ENCODE measurements at regions not wholly inside any gene's neighbourhood (a gene's known extent, or its start where the extent isn't known, plus 50 kb on each side); places are given as distances from the start of the nearest gene placed in this dataset.

DNA sequence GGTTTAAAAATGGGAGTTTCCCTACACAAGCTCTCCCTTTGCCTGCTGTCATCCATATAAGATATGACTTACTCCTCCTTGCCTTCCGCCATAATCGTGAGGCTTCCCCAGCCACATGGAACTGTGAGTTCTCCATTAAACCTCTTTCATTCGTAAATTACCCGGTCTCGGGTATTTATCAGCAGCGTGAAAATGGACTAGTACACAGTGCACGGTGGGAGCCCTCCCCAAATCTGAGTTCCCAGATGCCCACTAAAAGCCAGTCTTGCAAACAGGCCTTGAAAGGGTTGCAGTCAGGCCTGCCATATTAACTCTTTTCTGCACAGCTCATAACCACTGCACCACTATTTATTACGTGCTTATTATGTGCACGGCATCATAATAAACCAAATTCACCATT lies 400.9 kb downstream of the PRDM2 start:
- DNase-seq (ENCODE audit: low spot score): no peak

DNA sequence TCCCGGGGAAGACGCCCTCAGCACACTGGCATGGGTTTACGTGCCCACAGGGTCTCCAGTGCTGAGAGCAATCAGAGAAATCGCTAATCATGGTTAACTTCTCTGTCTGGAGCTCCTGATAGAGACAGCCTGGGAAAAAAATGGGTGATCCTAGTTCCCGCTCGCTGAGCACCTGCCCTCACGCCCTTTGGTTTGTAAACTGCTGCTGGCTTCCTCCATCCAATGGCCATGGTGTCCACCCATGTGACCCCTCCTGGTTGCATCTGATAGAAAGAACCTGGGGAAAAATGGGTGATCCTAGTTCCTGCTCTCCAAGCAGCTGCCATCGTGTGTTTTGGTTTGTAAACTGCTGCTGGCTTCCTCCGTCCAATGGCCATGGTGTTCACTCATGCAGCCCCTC lies 402.2 kb downstream of the PRDM2 start:
- DNase-seq (ENCODE audit: low spot score): no peak

DNA sequence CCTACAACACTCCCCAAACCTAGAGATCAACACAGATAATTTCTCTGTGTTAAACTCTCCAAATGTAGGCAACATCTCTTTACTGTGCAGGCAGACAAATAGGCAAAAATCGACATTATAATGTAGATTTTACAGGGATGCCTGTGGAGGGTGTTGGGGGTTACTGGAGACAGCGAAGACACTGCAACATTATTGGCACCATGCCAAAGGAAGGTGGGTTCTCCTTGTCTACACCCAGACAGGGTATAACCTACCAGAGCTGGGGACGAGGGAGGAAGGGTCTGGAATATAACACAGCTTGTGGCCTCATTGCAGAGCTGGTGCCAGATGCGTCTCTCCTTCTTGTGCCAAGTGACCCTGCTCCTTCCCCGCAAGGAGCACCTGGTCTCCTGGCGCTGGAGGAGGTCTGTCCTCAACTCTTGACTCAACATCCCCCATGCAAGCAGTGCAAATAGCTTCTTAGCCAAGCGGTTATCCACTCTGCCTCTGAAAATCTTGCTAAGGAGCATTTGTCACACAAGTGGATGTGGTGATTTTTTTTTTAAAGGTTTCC lies 404.0 kb downstream of the PRDM2 start:
- DNase-seq (ENCODE audit: low spot score): no peak

DNA sequence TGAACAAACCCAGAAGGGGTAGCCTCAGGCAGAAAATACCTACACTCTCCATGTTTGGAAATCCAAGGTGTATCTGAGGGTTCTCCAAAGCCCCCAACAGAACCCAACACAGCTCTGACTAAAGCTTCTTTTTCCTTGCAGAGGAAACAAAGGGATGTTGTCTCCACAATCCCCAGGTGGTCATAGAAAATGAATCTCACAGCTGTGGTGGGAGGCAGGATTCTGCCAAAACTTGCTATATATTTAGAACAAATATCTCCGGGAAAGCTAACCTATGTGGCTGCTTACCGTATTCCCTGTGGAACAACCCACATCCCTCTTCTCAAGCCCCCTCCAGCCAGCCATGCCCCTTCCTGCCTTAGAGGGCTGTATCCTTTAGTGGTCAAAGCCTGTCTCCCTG lies 406.1 kb downstream of the PRDM2 start:
- DNase-seq (ENCODE audit: low spot score): no peak

DNA sequence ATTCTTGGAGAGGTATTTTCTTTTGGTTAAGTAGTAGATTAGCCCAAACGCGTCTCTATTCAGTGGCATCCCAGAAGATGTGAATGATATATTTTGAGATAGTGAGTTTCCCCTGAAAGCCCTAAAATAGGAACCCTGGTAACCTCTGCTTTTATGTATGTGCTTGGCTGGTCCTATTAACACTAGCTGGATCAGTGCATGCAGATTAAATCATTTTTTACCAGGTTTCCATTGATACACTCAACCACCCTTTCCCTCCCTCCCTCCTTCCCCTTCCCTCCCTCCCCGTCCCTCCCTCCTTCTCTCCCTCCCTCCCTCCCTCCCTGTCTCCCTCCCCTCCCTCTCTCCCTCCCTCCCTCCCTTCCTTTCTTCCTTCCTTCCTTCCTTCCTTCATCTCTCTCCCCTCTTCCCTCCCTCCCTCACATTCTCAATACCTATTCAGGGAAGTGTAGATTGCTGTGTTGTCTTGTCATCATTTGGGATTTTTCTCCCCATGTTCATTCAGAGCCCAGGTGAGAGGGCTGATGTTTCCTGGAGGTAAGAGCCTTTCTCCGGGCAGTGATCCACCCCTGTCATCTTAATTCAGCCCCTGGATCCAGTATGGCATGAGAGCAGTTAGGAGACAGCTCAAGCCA lies 406.8 kb downstream of the PRDM2 start:
- no peak for DNase-seq (ENCODE audit: low spot score)

DNA sequence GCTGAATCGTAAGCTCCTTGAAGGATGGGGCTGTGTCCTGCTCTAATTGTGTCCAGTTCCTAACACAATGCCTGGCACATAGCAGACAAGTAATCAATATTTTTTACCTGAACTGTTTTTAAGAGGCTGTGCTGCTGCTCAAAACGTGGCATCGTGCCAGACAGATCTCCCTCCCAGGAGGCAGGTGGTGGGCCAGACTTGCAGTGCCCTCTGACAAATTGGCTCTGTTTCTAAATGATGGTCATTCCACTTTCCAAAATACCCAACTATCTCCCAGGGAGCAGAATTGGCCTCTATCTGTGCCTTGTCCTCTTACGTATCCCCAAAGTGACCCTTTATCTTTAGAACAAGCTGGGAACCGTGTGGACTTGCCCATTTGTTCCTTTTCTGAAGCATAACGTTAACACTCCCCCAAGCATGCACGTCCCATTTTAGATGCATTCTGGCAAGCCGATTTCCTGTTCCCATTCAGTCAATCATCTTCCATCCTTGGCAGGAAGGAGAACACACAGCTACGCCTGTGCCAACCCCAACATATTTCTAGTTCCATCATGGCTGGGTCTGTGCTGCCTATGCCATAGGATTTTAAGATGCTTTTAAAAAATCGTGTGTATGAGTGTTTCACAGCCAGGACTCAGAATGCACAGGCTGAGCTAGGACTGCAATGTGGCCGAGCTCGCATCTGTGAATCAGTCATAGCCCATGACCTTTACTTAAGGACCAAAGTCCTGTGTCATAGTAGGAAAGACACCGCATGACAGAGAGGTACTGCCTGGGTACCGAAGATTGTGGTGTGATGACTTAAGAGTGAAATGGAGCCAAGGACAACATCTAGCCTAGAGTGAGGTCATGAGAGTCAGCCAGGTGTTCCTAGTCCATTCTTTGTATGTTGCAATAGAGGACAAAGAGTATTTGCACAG lies 408.6 kb downstream of the PRDM2 start:
- DNase-seq (ENCODE audit: low spot score): no peak

DNA sequence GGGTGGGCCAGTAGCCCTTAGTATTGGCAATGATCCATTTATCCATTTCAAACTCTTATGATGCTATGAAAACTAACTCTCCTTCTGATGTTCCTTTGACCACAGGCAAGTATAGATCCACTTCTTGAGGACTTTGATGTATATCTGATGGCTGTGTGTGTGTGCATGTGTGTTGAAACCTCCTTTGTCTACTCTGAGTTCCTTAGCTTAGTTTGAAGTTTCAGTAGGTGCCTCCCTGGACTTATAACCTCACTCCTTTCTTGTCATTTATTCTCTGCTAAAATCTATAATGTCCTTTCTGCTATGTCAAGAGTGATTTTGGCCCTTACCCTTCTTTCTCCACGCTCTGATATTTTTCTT lies 409.3 kb downstream of the PRDM2 start:
- no peak for DNase-seq (ENCODE audit: low spot score)

DNA sequence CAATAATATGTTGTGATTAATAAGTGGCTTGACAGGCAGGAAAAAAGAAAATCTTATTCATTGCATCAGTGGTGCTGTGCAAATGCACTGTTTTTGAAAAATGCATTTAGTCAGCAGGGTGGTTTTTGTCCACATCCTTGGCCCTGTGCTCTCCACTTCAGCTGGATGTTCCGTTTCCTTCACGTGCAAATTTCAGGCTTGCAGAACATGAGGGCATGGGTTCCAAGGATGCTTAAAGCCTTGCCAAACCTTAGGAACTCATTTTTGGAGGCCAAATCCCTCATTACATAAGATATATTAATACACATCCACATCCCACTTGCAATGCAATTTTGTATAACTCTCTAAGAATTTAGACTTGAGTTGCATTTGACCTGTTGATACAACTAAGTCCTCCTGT lies 410.1 kb downstream of the PRDM2 start:
- no peak for DNase-seq (ENCODE audit: low spot score)

DNA sequence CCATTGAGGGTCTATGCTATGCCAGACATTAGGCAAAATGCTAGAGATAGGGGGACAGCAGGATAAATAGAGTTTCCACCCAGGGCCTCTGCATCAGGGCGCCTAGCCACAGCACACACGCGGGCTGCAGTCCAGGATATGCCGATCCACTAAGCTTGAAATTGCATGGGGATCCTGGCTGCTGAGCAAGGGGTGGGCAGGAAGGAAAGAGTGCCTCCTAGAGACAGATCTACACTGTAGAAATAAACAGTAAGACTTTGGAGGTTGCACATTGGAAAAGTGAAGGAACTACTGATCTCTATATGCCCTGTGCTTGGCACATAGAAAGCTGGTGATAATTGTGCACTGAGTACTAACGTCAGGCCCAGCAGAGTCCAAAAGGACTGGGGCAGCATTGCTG lies 411.1 kb downstream of the PRDM2 start:
- no peak for DNase-seq (ENCODE audit: low spot score)

DNA sequence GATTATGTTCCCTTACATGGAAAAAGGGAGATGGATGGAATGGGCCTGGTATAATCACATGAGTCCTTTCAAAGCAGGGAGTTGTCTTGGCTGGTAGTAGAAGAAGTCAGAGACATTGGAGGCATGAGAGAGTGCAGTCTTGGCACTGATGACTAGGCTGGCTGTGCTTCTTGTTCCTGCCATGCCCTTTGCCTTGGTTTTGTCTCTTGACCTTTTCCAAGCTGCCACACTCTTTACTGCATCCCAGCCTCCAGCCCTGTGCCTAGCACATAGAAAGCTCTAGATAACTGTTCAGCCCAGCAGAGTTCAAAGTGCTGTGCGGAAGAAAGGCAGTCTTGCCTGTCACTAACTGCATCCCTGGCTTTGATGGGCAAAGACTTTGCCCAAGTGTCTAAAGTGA lies 412.6 kb downstream of the PRDM2 start:
- DNase-seq (ENCODE audit: low spot score): no peak

DNA sequence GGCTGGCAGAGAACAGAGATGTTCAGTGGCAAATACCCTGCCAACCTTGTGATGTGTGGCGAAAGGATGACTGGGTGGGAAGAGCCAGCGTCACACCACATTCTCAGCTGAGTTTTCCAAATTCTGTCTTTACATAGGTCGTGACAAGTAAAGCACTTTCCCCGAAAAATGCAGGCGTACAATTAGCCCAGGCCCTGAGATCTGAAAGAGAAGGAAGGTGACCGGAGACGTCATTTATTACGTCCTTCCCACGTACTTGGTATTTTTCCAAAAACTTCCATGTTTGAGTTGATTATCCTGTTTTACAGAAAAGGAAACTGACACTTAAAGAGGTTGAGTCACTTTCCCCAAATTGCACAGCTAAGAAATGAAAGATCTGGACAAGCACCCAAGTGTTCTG lies 413.3 kb downstream of the PRDM2 start:
- DNase-seq (ENCODE audit: low spot score): no peak

DNA sequence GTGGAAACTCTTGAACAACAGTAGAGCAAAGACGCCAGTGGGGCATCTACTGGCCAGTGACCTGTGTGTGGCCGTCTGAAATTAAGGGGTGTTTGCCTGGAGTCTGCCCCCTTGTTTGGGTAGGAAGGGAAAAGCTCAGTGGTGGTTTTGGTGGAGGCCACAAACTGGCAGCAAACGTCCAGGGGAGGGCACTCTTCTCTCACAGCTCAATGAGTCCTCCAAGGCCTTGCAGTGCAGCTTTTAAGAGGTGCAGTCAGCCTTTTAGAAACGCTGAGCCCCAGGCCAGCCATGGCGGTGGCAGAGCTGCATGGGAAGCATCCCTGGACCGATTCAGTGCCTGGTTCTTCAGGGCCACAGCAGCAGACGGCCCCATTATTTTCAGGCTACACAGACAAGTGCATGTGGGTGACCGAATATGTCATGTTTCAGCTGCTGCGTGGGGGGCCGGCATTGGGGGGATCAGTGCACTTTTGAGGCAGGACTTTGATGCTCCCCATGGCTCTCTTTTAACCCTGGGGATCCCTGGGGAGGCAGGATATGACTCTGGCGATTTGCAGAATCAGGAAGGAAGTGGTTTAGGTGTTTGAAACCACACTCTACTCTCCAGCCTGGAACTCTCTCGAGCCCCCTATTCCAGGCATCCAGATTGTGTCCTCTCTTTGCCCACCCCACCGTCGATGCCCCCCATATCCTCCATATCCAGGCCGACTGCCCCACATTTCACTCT lies 414.0 kb downstream of the PRDM2 start:
- no peak for DNase-seq (ENCODE audit: low spot score)

DNA sequence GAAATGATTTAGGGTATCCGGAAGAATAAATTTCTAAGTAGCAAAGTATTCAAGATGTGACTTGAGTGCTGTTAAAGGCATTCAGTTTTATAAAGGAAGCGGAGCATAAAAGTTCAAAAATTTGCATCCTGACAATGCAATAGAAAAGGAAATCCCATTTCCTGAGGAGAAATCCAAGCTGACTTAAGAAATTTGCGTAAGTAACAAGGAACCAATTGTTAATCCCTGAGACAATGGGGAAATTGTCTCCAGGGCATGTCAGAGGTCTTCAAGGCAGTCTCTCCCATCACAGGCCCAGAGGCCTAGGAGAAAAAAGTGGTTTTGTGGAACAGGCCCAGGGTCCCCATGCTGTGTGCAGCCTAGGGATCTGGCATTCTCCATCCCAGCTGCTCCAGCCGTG lies 416.0 kb downstream of the PRDM2 start:
- DNase-seq (ENCODE audit: low spot score): no peak

DNA sequence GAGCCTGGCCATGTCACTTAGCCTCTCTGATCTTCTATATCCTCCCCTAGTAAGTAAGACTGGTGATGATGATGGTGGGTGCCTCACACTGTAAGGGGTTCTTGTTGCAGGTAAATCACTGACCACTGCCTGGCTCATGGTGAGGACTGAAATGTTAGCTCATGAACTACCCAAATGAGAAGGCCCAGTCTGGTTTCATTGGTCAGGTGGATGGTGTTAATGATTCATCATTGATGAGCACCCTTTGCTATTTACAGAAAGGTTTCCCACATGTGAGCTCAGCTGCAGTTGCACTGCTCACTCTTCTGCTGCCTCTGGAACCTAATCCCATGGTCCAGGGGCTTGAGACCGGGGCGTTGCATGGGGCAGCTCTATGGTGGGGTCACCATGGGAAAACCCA lies 417.7 kb downstream of the PRDM2 start:
- no peak for DNase-seq (ENCODE audit: low spot score)

DNA sequence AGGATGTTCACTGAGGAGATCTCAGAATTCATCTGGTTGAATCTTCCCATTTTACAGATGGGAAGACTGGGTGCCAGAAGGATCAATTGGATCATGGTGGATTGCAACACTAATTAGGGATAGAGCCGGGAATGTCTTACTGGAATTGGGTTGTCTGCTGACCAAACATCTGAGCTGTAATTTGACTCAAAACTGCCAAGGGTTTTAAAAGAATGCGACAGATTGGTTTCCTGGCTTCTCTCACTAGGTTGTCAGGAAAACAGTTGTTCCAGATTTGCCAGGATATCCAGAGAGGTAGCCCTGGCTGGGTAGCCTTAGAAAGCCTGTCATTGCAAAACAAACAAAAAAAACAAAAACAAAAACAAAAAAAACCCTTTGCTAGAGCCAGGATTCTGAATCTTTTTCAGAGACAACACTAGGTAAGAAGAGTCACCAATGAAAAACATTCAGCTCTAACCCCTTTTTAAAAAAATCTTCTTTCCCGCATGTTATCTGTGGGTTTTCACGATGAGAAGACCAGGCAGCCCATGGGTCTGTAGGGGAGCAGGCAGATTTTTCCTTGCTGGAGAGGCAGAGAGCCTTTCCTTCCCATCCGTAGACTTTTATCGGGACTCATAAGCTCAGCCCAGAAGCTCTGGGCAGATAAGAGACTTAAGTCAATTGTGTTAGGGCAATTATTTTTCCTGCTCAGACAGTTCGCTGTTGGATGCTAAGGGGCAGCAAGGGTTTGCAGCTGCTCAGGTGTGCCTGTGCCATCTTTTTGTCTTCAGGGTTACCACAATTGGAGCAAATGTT lies 418.9 kb downstream of the PRDM2 start:
- DNase-seq (ENCODE audit: low spot score): no peak

DNA sequence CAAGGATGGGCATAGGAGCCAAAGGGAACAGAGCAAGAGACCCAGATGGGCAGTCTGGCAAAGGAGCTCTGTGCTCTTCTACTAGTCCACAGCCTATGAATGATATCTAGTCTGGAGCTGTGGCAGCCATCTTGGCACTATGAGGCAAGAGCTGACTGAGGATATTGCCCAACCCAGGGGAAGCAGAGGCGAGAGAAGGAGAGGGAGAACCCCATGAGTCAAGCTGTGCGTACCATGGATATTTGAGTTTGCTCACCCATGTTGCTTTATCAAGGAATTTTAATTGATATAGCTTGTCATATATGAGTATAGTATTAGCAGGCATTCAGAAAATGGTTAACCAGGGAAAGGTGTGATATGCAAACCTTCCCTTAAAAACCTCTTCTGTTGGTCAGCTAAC lies 420.9 kb downstream of the PRDM2 start:
- DNase-seq (ENCODE audit: low spot score): no peak

DNA sequence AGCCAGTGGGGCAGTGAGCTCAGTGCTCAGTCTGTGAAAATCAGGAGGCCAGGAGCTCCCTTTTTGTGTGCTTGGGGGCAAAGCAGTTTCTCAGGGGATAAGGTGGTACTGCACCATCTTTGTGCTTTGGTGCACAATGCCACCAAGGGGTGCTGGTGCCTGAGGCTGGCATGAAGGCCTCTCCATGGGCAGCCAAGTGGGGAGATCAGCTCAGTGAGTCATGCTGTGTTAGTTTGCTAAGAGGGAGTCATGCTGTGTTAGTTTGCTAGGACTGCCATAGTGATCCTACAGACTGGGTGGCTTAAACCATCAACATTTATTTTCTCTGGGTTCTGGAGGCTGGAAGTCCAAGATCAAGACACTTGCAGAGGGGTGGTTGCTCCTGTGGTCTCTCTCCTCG lies 428.1 kb downstream of the PRDM2 start:
- no peak for DNase-seq (ENCODE audit: low spot score)

DNA sequence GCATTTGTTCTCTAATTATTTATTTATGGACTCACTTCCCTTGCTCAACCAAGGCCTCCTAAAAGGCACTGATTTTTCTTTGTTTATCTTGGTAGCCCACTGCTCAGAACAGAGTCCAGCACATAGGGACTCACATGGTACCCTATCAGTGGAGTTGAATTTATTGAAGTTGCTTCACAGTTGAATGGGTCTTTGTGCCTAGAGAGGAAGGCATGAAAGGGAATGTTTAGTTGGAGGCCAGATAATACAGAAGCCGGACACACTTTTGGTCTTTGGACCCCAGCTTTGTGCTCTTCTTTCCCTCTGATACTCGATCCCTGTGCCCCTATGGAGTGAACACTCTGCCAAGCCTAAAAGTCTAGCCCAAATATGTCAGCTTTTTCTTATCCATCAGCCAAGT lies 429.0 kb downstream of the PRDM2 start:
- no peak for DNase-seq (ENCODE audit: low spot score)

DNA sequence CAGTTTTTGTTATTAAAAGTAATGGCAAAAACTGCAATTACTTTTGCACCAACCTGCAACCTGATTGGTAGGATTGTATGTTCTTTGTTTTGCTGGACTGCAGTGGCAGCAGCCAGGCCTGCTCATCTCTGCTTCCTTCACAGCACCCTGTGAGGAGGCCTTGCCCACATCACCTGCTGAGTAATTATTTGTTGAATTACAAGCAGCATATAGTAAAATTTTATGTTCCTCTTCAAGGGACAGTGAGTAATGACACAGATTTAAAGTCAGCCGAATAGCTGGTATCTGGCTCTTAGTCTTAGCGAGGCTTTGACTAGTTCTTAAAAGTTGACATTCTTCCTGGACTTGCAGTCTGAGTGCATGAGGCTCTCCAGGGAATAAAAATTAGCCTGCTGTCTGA lies 435.1 kb downstream of the PRDM2 start:
- DNase-seq (ENCODE audit: low spot score): no peak

DNA sequence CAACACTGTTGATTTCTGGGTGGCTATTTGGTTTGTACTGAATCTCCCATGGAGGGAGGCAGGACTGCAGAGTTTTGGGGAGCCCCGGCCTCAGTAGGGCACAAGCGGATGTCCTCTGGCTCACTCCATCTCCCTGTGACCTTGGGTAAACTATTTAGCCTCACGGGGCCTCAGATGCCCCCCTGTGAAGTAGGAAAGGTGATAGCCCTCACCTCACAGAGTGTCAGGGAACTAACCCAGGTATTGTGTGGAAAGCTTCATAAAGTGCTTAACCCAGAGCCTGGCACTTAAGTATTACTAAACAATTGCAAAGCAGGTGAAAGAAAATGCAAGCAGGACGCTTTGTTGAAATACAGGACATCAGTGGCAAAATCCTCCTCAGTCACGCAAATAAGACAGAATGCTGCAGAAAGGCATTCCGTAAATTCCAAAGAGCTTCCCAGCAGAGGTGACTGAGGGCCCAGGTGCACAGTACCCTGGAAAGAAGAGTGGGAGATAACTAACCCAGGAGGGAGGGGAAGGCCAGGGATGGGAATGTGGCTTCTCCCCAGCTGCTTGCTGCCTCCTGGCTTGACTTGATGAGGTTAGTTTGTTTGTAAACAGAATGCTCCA lies 436.3 kb downstream of the PRDM2 start:
- DNase-seq (ENCODE audit: low spot score): no peak

DNA sequence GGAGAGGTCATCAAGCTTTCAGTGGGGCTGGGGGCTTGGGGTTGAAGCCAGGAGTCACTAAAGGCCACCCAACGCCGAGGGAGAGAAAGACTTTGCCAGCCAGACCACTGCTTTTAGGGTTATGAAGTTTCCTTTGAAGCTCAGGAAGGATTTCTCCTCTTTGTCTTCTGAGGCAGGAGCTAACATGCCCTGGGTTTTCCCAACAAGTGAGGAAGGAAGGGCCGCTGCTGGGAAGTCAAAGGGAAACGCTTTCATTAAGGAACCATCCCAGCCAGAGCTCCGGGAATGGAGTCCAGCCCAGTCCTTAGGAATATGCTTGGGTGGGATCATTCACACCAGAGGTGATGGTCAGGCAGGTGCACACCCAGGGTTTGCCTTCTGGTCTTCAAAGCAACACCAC lies 436.9 kb downstream of the PRDM2 start:
- no peak for DNase-seq (ENCODE audit: low spot score)
